K562 (cell line): ENCODE measurements at regions not wholly inside any gene's neighbourhood (a gene's known extent, or its start where the extent isn't known, plus 50 kb on each side); places are given as distances from the start of the nearest gene placed in this dataset.
A peak's percentile ranks its signal among the peaks of the same experiment; 100 is the strongest.

Experiments
- ATF7 ChIP-seq: fragments of 450-650 bp; IDR thresholded peaks from 2 replicates; pipeline ENCODE4 v1.7.1; 2014; ENCODE audit warnings: mild to moderate bottlenecking, moderate library complexity
- BACH1 ChIP-seq: fragments of 200-800 bp; sonication (Bioruptor generic); IDR thresholded peaks from 2 replicates; pipeline ENCODE4 v1.6.1; 2016; ENCODE audit warnings: missing genetic modification characterization, missing compliant biosample characterization
- E4F1 ChIP-seq: fragments of 250-450 bp; sonication (Bioruptor Pico); IDR thresholded peaks from 2 replicates; pipeline ENCODE4 v1.5.0; 2021; ENCODE audit warnings: mild to moderate bottlenecking, borderline replicate concordance
- ELK1 ChIP-seq: sonication (generic); formaldehyde crosslinking; IDR thresholded peaks from 2 replicates; pipeline ENCODE4 v1.8.1; 2022; ENCODE audit warnings: missing genetic modification reagents
- ETS2 ChIP-seq: IDR thresholded peaks from 2 replicates; pipeline ENCODE4 v1.6.1; 2016; ENCODE audit warnings: borderline replicate concordance, missing genetic modification characterization, mild to moderate bottlenecking, moderate library complexity, missing compliant biosample characterization; ENCODE audit not compliant: poor library complexity, severe bottlenecking
- HBP1 ChIP-seq: fragments of 450-650 bp; formaldehyde crosslinking; IDR thresholded peaks from 2 replicates; pipeline ENCODE4 v1.4.0; 2022; ENCODE audit warnings: missing genetic modification characterization
- HCFC1 ChIP-seq: IDR thresholded peaks from 2 replicates; pipeline ENCODE4 v1.6.1; 2012; ENCODE audit warnings: low read depth, low read length, improper control_type of control experiment
- KLF1 ChIP-seq: fragments of 450-650 bp; IDR thresholded peaks from 2 replicates; pipeline ENCODE4 v1.6.1; 2016; ENCODE audit warnings: missing genetic modification characterization, missing compliant biosample characterization
- NKRF ChIP-seq: fragments of 450-650 bp; IDR thresholded peaks from 2 replicates; pipeline ENCODE4 v1.6.1; 2016; ENCODE audit warnings: borderline replicate concordance
- NR2F6 ChIP-seq: fragments of 450-650 bp; formaldehyde crosslinking; IDR thresholded peaks from 2 replicates; pipeline ENCODE4 v1.4.0; 2020; ENCODE audit warnings: mild to moderate bottlenecking
- PPARD ChIP-seq: fragments of 250-450 bp; sonication (Bioruptor Pico); IDR thresholded peaks from 2 replicates; pipeline ENCODE4 v1.8.0; 2022; ENCODE audit warnings: inconsistent platforms, mild to moderate bottlenecking, moderate library complexity
- ZBTB33 ChIP-seq: sonication (generic); formaldehyde crosslinking; IDR thresholded peaks from 2 replicates; pipeline ENCODE4 v1.8.1; 2023; ENCODE audit warnings: mild to moderate bottlenecking, missing genetic modification reagents
- ZC3H8 ChIP-seq: fragments of 450-650 bp; IDR thresholded peaks from 2 replicates; pipeline ENCODE4 v1.6.1; 2017
- ZFP30 ChIP-seq: fragments of 250-450 bp; sonication (Bioruptor Pico); IDR thresholded peaks from 2 replicates; pipeline ENCODE4 v1.8.0; 2022; ENCODE audit warnings: moderate library complexity, mild to moderate bottlenecking, inconsistent platforms, borderline replicate concordance
- ZNF143 ChIP-seq: sonication (generic); formaldehyde crosslinking; IDR thresholded peaks from 2 replicates; pipeline ENCODE4 v1.9.0; 2022; ENCODE audit warnings: mild to moderate bottlenecking, missing genetic modification reagents
- ZNF277 ChIP-seq: fragments of 250-450 bp; sonication (Bioruptor Pico); IDR thresholded peaks from 2 replicates; pipeline ENCODE4 v1.8.0; 2022; ENCODE audit warnings: inconsistent platforms, mild to moderate bottlenecking, moderate library complexity, borderline replicate concordance
- ZSCAN32 ChIP-seq: fragments of 450-650 bp; formaldehyde crosslinking; IDR thresholded peaks from 2 replicates; pipeline ENCODE4 v1.4.0; 2020; ENCODE audit warnings: mild to moderate bottlenecking, moderate library complexity

- no peak for TF ChIP-seq ZNF143 (CRISPR knock-in tag)
- no peak for TF ChIP-seq E4F1 (CRISPR knock-in tag)
- TF ChIP-seq BACH1 (tag), result no peak
- TF ChIP-seq NKRF, result no peak
- TF ChIP-seq ZFP30 (CRISPR knock-in tag), result no peak
- no peak for TF ChIP-seq HBP1 (CRISPR knock-in tag)
- no peak for TF ChIP-seq ZBTB33 (CRISPR knock-in tag)
- TF ChIP-seq ELK1, result no peak
- peak; percentile 16; the same call in 1 of the 2 replicates for TF ChIP-seq KLF1 (tag)
- no peak for TF ChIP-seq ZC3H8
- no peak for TF ChIP-seq ETS2 (tag)
- TF ChIP-seq ATF7, result peak; percentile 51
- no peak for TF ChIP-seq ZNF277
- no peak for TF ChIP-seq PPARD (CRISPR knock-in tag)
- no peak for TF ChIP-seq HCFC1
- no peak for TF ChIP-seq NR2F6 (CRISPR knock-in tag)
- TF ChIP-seq ZSCAN32 (CRISPR knock-in tag), result no peak
Observed at GRCh38 chr12:116385486-116386217, 108.2 kb upstream of the MED13L start (continued).
